Adrenal gland (tissue), 9 donors: ENCODE measurements at regions not wholly inside any gene's neighbourhood (a gene's known extent, or its start where the extent isn't known, plus 50 kb on each side); places are given as distances from the start of the nearest gene placed in this dataset.

Experiments used
- DNase-seq, 7 donors: peaks; one replicate each; pipeline ENCODE4 v3.0.0-alpha.2; 2019 to 2020
- H3K27ac ChIP-seq, 5 donors: fragments of 200-600 bp; sonication (generic) in 4 of 5; 1 replicate in 3 of 5; 2 replicates in 2 of 5; pipeline versions ENCODE4 v1.5.1 to v1.8.0; 2016 to 2020; ENCODE audit warnings: mild to moderate bottlenecking in 1 of 5
- H3K27me3 ChIP-seq: fragments of 200-600 bp; 2 replicates; pipeline ENCODE4 v1.8.0; 2021
- H3K36me3 ChIP-seq, 2 donors: fragments of 200-600 bp; replicated peaks in 1 of 2; 1 replicate in 1 of 2; 2 replicates in 1 of 2; pipeline versions ENCODE4 v1.5.1 to v1.8.0; 2018 to 2022
- H3K4me1 ChIP-seq, 2 donors: fragments of 200-600 bp; replicated peaks in 1 of 2; 1 replicate in 1 of 2; 2 replicates in 1 of 2; pipeline versions ENCODE4 v1.5.1 to v1.8.0; 2018 to 2021
- H3K4me3 ChIP-seq, 4 donors: fragments of 200-600 bp; sonication (generic) in 3 of 4; one replicate each; pipeline ENCODE4 v1.5.1; 2016 to 2018
- H3K9me3 ChIP-seq, 3 donors: fragments of 200-600 bp; sonication (generic) in 1 of 3; replicated peaks in 1 of 3; 1 replicate in 2 of 3; 2 replicates in 1 of 3; pipeline versions ENCODE4 v1.5.1 to v1.8.0; 2016 to 2021
- CTCF ChIP-seq, 6 experiments: fragments of 450-650 bp in 4 of 6; fragments of 200-600 bp in 2 of 6; sonication (generic) in 1 of 6; IDR thresholded peaks; 1 replicate in 5 of 6; 2 replicates in 1 of 6; pipeline versions ENCODE4 v1.5.1 to v1.8.0; 2016 to 2021; ENCODE audit warnings: antibody characterized with exemption in 6 of 6, mild to moderate bottlenecking in 2 of 6, moderate library complexity in 1 of 6
- POLR2A ChIP-seq, 2 donors: fragments of 450-650 bp; IDR thresholded peaks; one replicate each; pipeline ENCODE4 v1.6.1; 2017; ENCODE audit warnings: antibody characterized with exemption in 2 of 2, mild to moderate bottlenecking in 2 of 2, moderate library complexity in 1 of 2
- WGBS, 4 donors: extraction: QIAGEN DNeasy Blood & Tissue Kit in 2 of 4; methylation state at CpG; one replicate each; pipeline versions ENCODE4 v1.1.5 to v1.1.7; 2013 to 2017; 5-methylcytosine and 5-hydroxymethylcytosine counted together
- intact Hi-C, 2 donors: fragments of 100-400 bp; cut with DNase I; formaldehyde crosslinking; loops; one replicate each; pipeline versions ENCODE4 v1.14.1 to v1.15.0; 2022 to 2023
- donor health status: healthy with polysubstance abuse.
- donor health status: Bipolar disorder and iron deficiency.
- donor health status: DM: yes; HTN: yes; CAD: no.
- donor health status: DM: no; HTN: no; CAD: no.
- donor health status: DM: no; HTN: no; CAD: no.

DNA sequence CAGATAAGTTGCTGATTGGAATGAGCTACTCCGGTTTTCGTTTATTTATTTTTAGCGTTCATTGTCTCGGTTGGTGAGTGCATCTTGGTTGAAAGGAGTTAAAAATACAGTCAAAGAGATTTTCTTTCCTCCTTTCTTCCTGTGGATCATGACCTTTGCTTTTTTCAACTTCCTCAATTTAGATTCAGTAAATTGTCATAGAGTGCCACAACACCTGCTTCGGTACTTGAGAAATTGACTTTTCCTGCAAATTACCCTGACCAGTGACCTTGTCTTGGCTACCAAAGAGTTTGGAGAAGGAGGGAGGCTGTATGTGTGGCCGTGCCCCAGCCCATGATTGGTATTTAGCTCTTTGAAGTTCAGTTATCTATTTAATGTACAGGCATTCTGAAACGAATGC, 128.7 kb downstream of the FAM204A start:
- no peak overlapping the region for H3K27ac ChIP-seq
- H3K4me1 ChIP-seq, result no peaks in the 10 kb centered on the region
- no peak for TF ChIP-seq CTCF (IDR thresholded peaks at IDR 0.05)
- TF ChIP-seq POLR2A (IDR thresholded peaks at IDR 0.05), result no peak
- no peak overlapping the region for H3K4me3 ChIP-seq
- H3K27me3 ChIP-seq, result no peaks in the 10 kb centered on the region
- H3K9me3 ChIP-seq, result no peaks in the 10 kb centered on the region
- 46 to 53% (median 52%) methylated on average over 7 of the region's 7 CpGs for WGBS, 4 donors
- no peak for DNase-seq
- intact Hi-C loops, result no loop called here
- H3K36me3 ChIP-seq, result no peaks in the 10 kb centered on the region

DNA sequence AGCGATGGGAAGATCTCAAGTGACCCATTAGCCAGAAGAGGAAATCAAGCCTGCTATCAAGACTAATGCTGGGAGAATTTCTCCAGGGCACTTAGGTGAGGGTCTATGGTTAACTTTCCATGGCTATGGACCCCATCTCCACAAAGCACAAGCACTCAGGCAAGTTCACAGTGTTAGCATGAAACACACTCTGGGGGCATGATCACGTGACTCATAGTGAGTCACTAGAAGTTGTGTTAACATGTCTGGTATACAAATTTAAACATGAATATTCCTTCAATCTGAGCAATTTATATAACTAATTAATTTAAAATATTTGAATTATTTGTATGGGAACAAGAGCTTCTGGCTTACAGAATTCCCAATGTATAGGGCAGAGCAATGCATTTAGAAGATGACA, 131.8 kb downstream of the FAM204A start:
- Histone ChIP-seq H3K4me1 (no peaks in the 10 kb centered on the region), H3K36me3 (no peaks in the 10 kb centered on the region), H3K27ac (no peak overlapping the region), H3K27me3 (no peaks in the 10 kb centered on the region), H3K4me3 (no peak overlapping the region), H3K9me3 (no peaks in the 10 kb centered on the region)
- no peak for TF ChIP-seq POLR2A (IDR thresholded peaks at IDR 0.05)
- no peak for TF ChIP-seq CTCF (IDR thresholded peaks at IDR 0.05)
- 87 to 98% (median 92%) methylated on average over 2 of the region's 2 CpGs for WGBS, 4 donors
- intact Hi-C loops, result no loop called here
- no peak for DNase-seq

- 84 to 89% (median 87%) methylated on average over 4 of the region's 4 CpGs for WGBS, 4 donors
- Histone ChIP-seq H3K4me1 (no peaks in the 10 kb centered on the region), H3K9me3 (no peaks in the 10 kb centered on the region), H3K4me3 (no peak overlapping the region), H3K27ac (no peak overlapping the region), H3K27me3 (no peaks in the 10 kb centered on the region), H3K36me3 (no peaks in the 10 kb centered on the region)
- DNase-seq, result no peak
- intact Hi-C loops, result no loop called here
- TF ChIP-seq CTCF (IDR thresholded peaks at IDR 0.05) (no peak), POLR2A (IDR thresholded peaks at IDR 0.05) (no peak)
These were observed 132.9 kb downstream of the FAM204A start for GRCh38 chr10:118209215-118209614.

DNA sequence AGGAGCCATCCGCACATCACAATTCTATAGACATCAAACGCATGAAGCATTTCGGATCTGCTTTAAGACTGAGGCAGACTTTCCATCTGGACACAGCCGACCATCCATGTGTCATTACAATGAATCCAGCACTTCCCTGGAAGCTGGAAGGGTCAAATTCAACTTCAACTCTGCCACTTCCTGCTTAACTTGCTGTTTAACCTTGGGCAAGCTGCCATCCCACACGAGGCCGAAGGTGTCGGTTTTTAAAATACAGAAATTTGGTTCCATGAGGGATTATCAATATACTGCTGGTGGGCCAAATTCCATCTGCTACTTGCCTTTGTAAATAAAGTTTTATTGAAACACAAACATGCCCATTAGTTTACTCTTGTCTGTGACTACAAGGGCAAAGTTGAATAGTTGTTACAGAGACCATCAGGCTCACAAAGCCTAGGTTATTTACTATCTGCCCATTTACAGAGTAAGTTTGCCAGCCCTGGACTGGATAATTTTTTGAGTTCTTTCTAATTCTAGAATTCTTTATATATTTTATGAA, 134.6 kb downstream of the FAM204A start:
- H3K27me3 ChIP-seq, result no peaks in the 10 kb centered on the region
- DNase-seq, result no peak
- no peak for TF ChIP-seq POLR2A (IDR thresholded peaks at IDR 0.05)
- no peak for TF ChIP-seq CTCF (IDR thresholded peaks at IDR 0.05)
- 65 to 73% (median 68%) methylated on average over 7 of the region's 7 CpGs for WGBS, 4 donors
- intact Hi-C loops, result no loop called here
- no peaks in the 10 kb centered on the region for H3K9me3 ChIP-seq
- H3K4me1 ChIP-seq, result no peaks in the 10 kb centered on the region
- H3K27ac ChIP-seq, result no peak overlapping the region
- no peaks in the 10 kb centered on the region for H3K36me3 ChIP-seq
- no peak overlapping the region for H3K4me3 ChIP-seq
